Spinal cord (tissue), 9 donors: ENCODE measurements at regions not wholly inside any gene's neighbourhood (a gene's known extent, or its start where the extent isn't known, plus 50 kb on each side); places are given as distances from the start of the nearest gene placed in this dataset.

Experiments
- DNase-seq, 6 donors: peaks; one replicate each; pipeline versions ENCODE4 v3.0.0 to v3.0.0-alpha.2; 2013 to 2015; ENCODE audit warnings: low spot score in 6 of 6, low read depth in 4 of 6
- H3K27ac ChIP-seq: one replicate; pipeline ENCODE4 v1.5.1; 2013; ENCODE audit warnings: low read depth, low read length, control low read depth
- H3K27me3 ChIP-seq: one replicate; pipeline ENCODE4 v1.6.1; 2013; ENCODE audit warnings: low read length; ENCODE audit not compliant: control insufficient read depth, insufficient read depth
- H3K36me3 ChIP-seq: one replicate; pipeline ENCODE4 v1.6.1; 2013; ENCODE audit warnings: low read length; ENCODE audit not compliant: control insufficient read depth, insufficient read depth
- H3K4me1 ChIP-seq: one replicate; pipeline ENCODE4 v1.6.1; 2013; ENCODE audit warnings: low read length; ENCODE audit not compliant: control insufficient read depth, insufficient read depth
- H3K4me3 ChIP-seq: one replicate; pipeline ENCODE4 v1.5.1; 2013; ENCODE audit warnings: low read depth, low read length, control low read depth
- H3K9me3 ChIP-seq: one replicate; pipeline ENCODE4 v1.6.1; 2013; ENCODE audit warnings: low read length; ENCODE audit not compliant: control insufficient read depth, insufficient read depth
- WGBS: methylation state at CpG from one replicate; pipeline ENCODE4 v1.1.5; 2013; ENCODE audit warnings: missing lambda C conversion rate; ENCODE audit not compliant: insufficient coverage; 5-methylcytosine and 5-hydroxymethylcytosine counted together
- donor health status: healthy.

DNA sequence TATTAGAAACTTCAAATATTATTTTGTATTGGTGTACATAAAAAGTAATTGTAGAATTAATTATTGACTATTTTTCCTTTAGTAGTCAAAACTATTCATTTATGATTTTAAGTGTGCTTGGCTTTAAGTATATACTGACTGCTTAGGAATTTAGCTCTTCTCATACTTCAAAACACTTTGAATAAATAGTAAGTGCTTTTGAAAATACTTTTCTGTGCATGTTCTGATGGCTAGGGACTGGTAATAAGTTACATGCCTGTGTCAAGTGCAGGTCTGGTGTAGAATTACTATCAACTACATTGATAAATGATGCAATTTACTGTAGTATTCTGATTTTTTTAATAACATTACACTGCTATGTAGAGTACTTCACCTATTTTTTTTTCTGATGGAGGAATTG, 397.6 kb upstream of the SGO1 start:
- Histone ChIP-seq H3K4me1 (no peaks in the 10 kb centered on the region), H3K27me3 (no peaks in the 10 kb centered on the region), H3K36me3 (no peaks in the 10 kb centered on the region), H3K27ac (no peak overlapping the region), H3K4me3 (no peak overlapping the region), H3K9me3 (no peaks in the 10 kb centered on the region)
- no peak for DNase-seq

DNA sequence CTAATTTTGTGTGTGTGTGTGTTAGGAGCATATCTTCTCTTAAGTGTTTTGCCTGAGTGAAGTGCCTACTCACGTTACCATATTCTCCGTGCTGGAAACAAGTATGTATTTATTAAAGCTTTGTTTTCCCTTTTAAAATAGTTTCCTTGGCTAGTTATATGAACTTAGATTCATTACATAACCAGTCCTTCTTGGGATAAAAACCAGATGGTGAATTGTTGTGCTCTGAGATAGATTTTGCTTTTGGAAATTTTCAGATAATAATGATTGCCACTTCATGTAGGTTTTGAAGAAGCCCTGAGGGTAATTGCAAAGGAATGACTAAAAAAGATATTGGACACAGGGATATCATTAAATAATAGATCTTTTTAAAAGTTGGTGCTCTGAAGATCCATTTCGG, 390.2 kb upstream of the SGO1 start:
- Histone ChIP-seq H3K9me3 (no peaks in the 10 kb centered on the region), H3K27ac (no peak overlapping the region), H3K4me1 (no peaks in the 10 kb centered on the region), H3K27me3 (no peaks in the 10 kb centered on the region), H3K4me3 (no peak overlapping the region), H3K36me3 (no peaks in the 10 kb centered on the region)
- DNase-seq = no peak
- no CpG with 5 or more reads among the region's 3 CpGs for WGBS

GRCh38 chr3:20575146-20575545, 389.1 kb upstream of the SGO1 start:
- no CpG with 5 or more reads among the region's 2 CpGs for WGBS
- no peaks in the 10 kb centered on the region for H3K36me3 ChIP-seq
- no peak overlapping the region for H3K4me3 ChIP-seq
- no peak overlapping the region for H3K27ac ChIP-seq
- H3K4me1 ChIP-seq = no peaks in the 10 kb centered on the region
- H3K9me3 ChIP-seq = no peaks in the 10 kb centered on the region
- no peaks in the 10 kb centered on the region for H3K27me3 ChIP-seq
- no peak for DNase-seq

GRCh38 chr3:20574746-20575145, 388.7 kb upstream of the SGO1 start:
- Histone ChIP-seq H3K9me3 (no peaks in the 10 kb centered on the region), H3K4me3 (no peak overlapping the region), H3K27me3 (no peaks in the 10 kb centered on the region), H3K27ac (no peak overlapping the region), H3K4me1 (no peaks in the 10 kb centered on the region), H3K36me3 (no peaks in the 10 kb centered on the region)
- WGBS = 100% methylated on average over 2 of the region's 4 CpGs
- DNase-seq = no peak

GRCh38 chr3:20573175-20573574, 387.2 kb upstream of the SGO1 start:
- no peaks in the 10 kb centered on the region for H3K36me3 ChIP-seq
- DNase-seq = no peak
- H3K9me3 ChIP-seq = no peaks in the 10 kb centered on the region
- H3K4me1 ChIP-seq = no peaks in the 10 kb centered on the region
- no peaks in the 10 kb centered on the region for H3K27me3 ChIP-seq
- no peak overlapping the region for H3K4me3 ChIP-seq
- no peak overlapping the region for H3K27ac ChIP-seq
- 100% methylated on average over 1 of the region's 3 CpGs for WGBS

- no peaks in the 10 kb centered on the region for H3K27me3 ChIP-seq
- no peak for DNase-seq
- WGBS = 100% methylated on average over 3 of the region's 5 CpGs
- no peaks in the 10 kb centered on the region for H3K36me3 ChIP-seq
- no peak overlapping the region for H3K4me3 ChIP-seq
- no peak overlapping the region for H3K27ac ChIP-seq
- H3K9me3 ChIP-seq = no peaks in the 10 kb centered on the region
- no peaks in the 10 kb centered on the region for H3K4me1 ChIP-seq
Measured at GRCh38 chr3:20572473-20572872, 386.5 kb upstream of the SGO1 start.

DNA sequence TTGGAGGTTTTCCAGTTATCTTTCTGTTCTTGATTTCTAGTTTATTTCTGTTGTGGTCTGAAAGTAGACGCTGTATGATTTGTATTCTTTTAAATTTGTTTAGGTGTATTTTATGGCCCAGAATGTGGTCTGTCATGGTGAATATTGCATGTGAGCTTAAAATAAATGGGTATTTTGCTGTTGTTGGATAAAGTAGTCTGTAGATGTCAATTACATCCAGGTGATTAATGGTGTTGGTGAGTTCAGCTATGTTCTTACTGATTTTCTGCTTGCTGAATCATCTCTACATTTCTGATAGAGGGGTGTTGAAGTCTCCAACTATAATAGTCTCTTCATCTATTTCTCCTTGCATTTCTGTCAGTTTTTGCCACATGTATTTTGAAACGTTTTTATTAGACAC, 383.3 kb upstream of the SGO1 start:
- H3K4me3 ChIP-seq = no peak overlapping the region
- H3K9me3 ChIP-seq = no peaks in the 10 kb centered on the region
- H3K4me1 ChIP-seq = no peaks in the 10 kb centered on the region
- no peak overlapping the region for H3K27ac ChIP-seq
- no peaks in the 10 kb centered on the region for H3K27me3 ChIP-seq
- WGBS = no CpG with 5 or more reads among the region's 2 CpGs
- no peak for DNase-seq
- no peaks in the 10 kb centered on the region for H3K36me3 ChIP-seq

- no peak for DNase-seq
- WGBS = no CpG with 5 or more reads among the region's 3 CpGs
- Histone ChIP-seq H3K27ac (no peak overlapping the region), H3K9me3 (no peaks in the 10 kb centered on the region), H3K36me3 (no peaks in the 10 kb centered on the region), H3K4me3 (no peak overlapping the region), H3K27me3 (no peaks in the 10 kb centered on the region), H3K4me1 (no peaks in the 10 kb centered on the region)
Measured at GRCh38 chr3:20564966-20565365, 379.0 kb upstream of the SGO1 start.

- H3K4me3 ChIP-seq = no peak overlapping the region
- no CpG with 5 or more reads among the region's 2 CpGs for WGBS
- no peak overlapping the region for H3K27ac ChIP-seq
- H3K27me3 ChIP-seq = no peaks in the 10 kb centered on the region
- no peaks in the 10 kb centered on the region for H3K9me3 ChIP-seq
- H3K36me3 ChIP-seq = no peaks in the 10 kb centered on the region
- no peak for DNase-seq
- no peaks in the 10 kb centered on the region for H3K4me1 ChIP-seq
Measured at GRCh38 chr3:20563985-20564384, 378.0 kb upstream of the SGO1 start.

GRCh38 chr3:20563251-20563650, 377.2 kb upstream of the SGO1 start:
- Histone ChIP-seq H3K4me1 (no peaks in the 10 kb centered on the region), H3K9me3 (no peaks in the 10 kb centered on the region), H3K27ac (no peak overlapping the region), H3K4me3 (no peak overlapping the region), H3K27me3 (no peaks in the 10 kb centered on the region), H3K36me3 (no peaks in the 10 kb centered on the region)
- DNase-seq = no peak
- WGBS = 100% methylated on average over 1 of the region's 4 CpGs
